SK-N-SH (cell line): ENCODE measurements at regions not wholly inside any gene's neighbourhood (a gene's known extent, or its start where the extent isn't known, plus 50 kb on each side); places are given as distances from the start of the nearest gene placed in this dataset.

Experiments used
- CTCF ChIA-PET: fragments of 300-600, 350-600 bp; formaldehyde crosslinking; extraction: SDS; loops from one replicate; lab custom pipeline; 2021; lab: Yijun Ruan, JAX
- POLR2A ChIA-PET: fragments of 350-600 bp; sonication (Branson Sonifier 250); formaldehyde crosslinking; extraction: SDS; loops from one replicate; lab custom pipeline; 2020; ENCODE audit warnings: antibody characterized with exemption, inconsistent platforms; lab: Yijun Ruan, JAX
- DNase-seq: peaks from one replicate; pipeline ENCODE4 v3.0.0; 2012
- H2AFZ ChIP-seq: fragments of 200-600 bp; sonication (generic); 2 replicates; pipeline ENCODE4 v1.8.1; 2016; ENCODE audit warnings: antibody characterized with exemption, mild to moderate bottlenecking, low read depth
- H3F3A ChIP-seq: fragments of 200-600 bp; sonication (generic); replicated peaks from 2 replicates; pipeline ENCODE3; 2016; ENCODE audit warnings: antibody characterized with exemption, mild to moderate bottlenecking; ENCODE audit not compliant: insufficient read depth
- H3K27ac ChIP-seq, 2 experiments: fragments of 200-500 bp in 1 of 2; fragments of 200-600 bp in 1 of 2; sonication (Bioruptor generic) in 1 of 2; sonication (generic), shearing (Covaris generic) in 1 of 2; 2 replicates each; pipeline versions ENCODE4 v1.5.1 to v1.6.1; 2014 to 2016; ENCODE audit warnings: low read depth in 2 of 2, inconsistent platforms in 1 of 2, low read length in 1 of 2, mild to moderate bottlenecking in 1 of 2, mixed read lengths in 1 of 2
- H3K27me3 ChIP-seq: fragments of 200-600 bp; sonication (generic), shearing (Covaris generic); 2 replicates; pipeline ENCODE4 v1.6.1; 2016; ENCODE audit warnings: mixed run types; ENCODE audit not compliant: insufficient read depth
- H3K36me3 ChIP-seq, 2 experiments: fragments of 200-500 bp in 1 of 2; fragments of 200-600 bp in 1 of 2; sonication (Bioruptor generic) in 1 of 2; sonication (generic) in 1 of 2; replicated peaks in 1 of 2; 2 replicates each; pipeline versions ENCODE3 to v1.5.1; 2014 to 2016; ENCODE audit warnings: low read length in 1 of 2, mild to moderate bottlenecking in 1 of 2; ENCODE audit not compliant: insufficient read depth in 2 of 2, control insufficient read depth in 1 of 2
- H3K4me1 ChIP-seq, 2 experiments: fragments of 200-500 bp in 1 of 2; fragments of 200-600 bp in 1 of 2; sonication (Bioruptor generic) in 1 of 2; sonication (generic), shearing (Covaris generic) in 1 of 2; 2 replicates each; pipeline versions ENCODE4 v1.5.1 to v1.6.1; 2014 to 2016; ENCODE audit warnings: low read depth in 1 of 2, low read length in 1 of 2, mixed run types in 1 of 2; ENCODE audit not compliant: insufficient read depth in 2 of 2, control insufficient read depth in 1 of 2
- H3K4me2 ChIP-seq: fragments of 200-600 bp; sonication (generic), shearing (Covaris generic); 2 replicates; pipeline ENCODE4 v1.6.1; 2017; ENCODE audit warnings: mixed run types
- H3K4me3 ChIP-seq, 2 experiments: fragments of 200-500 bp in 1 of 2; fragments of 200-600 bp in 1 of 2; sonication (Bioruptor generic) in 1 of 2; sonication (generic), shearing (Covaris generic) in 1 of 2; 2 replicates each; pipeline versions ENCODE4 v1.5.1 to v1.8.1; 2014 to 2016; ENCODE audit warnings: low read depth in 2 of 2, inconsistent platforms in 1 of 2, low read length in 1 of 2, mild to moderate bottlenecking in 1 of 2, mixed read lengths in 1 of 2, moderate library complexity in 1 of 2
- H3K79me2 ChIP-seq: fragments of 200-600 bp; sonication (generic); 2 replicates; pipeline ENCODE4 v1.8.1; 2017; ENCODE audit warnings: mild to moderate bottlenecking; ENCODE audit not compliant: insufficient read depth
- H3K9ac ChIP-seq: fragments of 200-600 bp; sonication (generic); 2 replicates; pipeline ENCODE4 v1.6.1; 2017; ENCODE audit warnings: mixed run types
- H3K9me2 ChIP-seq: fragments of 200-600 bp; sonication (generic); 2 replicates; pipeline ENCODE4 v1.6.1; 2017; ENCODE audit warnings: mixed run types
- H3K9me3 ChIP-seq: fragments of 200-600 bp; sonication (generic); 2 replicates; pipeline ENCODE4 v1.6.1; 2017; ENCODE audit warnings: mixed run types, mild to moderate bottlenecking, moderate library complexity
- H4K20me1 ChIP-seq: fragments of 200-600 bp; sonication (generic); 2 replicates; pipeline ENCODE4 v1.6.1; 2017; ENCODE audit warnings: mild to moderate bottlenecking, mixed run types; ENCODE audit not compliant: insufficient read depth
- CHD2 ChIP-seq: fragments of 150-350 bp; IDR thresholded peaks from 2 replicates; pipeline ENCODE4 v1.6.1; 2018; ENCODE audit warnings: low read length; ENCODE audit not compliant: partially characterized antibody
- EZH2phosphoT487 ChIP-seq: fragments of 200-600 bp; sonication (generic); IDR thresholded peaks from 2 replicates; pipeline ENCODE4 v1.6.1; 2017; ENCODE audit warnings: low read depth, mixed run types, mild to moderate bottlenecking, antibody characterized with exemption, moderate library complexity, borderline replicate concordance
- FOXM1 ChIP-seq: IDR thresholded peaks from 2 replicates; pipeline ENCODE4 v1.4.0; 2012; ENCODE audit warnings: low read depth, mild to moderate bottlenecking
- GABPA ChIP-seq: IDR thresholded peaks from 2 replicates; pipeline ENCODE4 v1.4.0; 2012; ENCODE audit warnings: low read depth, mild to moderate bottlenecking
- JUND ChIP-seq: IDR thresholded peaks from 2 replicates; pipeline ENCODE4 v1.4.0; 2012
- MXI1 ChIP-seq: IDR thresholded peaks from 2 replicates; pipeline ENCODE4 v1.6.1; 2012; ENCODE audit warnings: mild to moderate bottlenecking, low read depth, low read length, improper control_type of control experiment
- NRF1 ChIP-seq: IDR thresholded peaks from 2 replicates; pipeline ENCODE4 v1.6.1; 2012; ENCODE audit warnings: low read depth, mild to moderate bottlenecking, low read length
- RAD21 ChIP-seq: IDR thresholded peaks from 2 replicates; pipeline ENCODE4 v1.6.1; 2012; ENCODE audit warnings: mild to moderate bottlenecking, low read length
- RCOR1 ChIP-seq: fragments of 150-350 bp; IDR thresholded peaks from 2 replicates; pipeline ENCODE4 v1.6.1; 2017; ENCODE audit warnings: antibody characterized with exemption, low read length
- RXRA ChIP-seq: IDR thresholded peaks from 2 replicates; pipeline ENCODE4 v1.4.0; 2012; ENCODE audit warnings: low read depth, mild to moderate bottlenecking, borderline replicate concordance
- SIN3A ChIP-seq: IDR thresholded peaks from 2 replicates; pipeline ENCODE4 v1.6.1; 2012; ENCODE audit warnings: low read depth, mild to moderate bottlenecking, low read length, moderate library complexity, borderline replicate concordance
- SMC3 ChIP-seq: IDR thresholded peaks from 2 replicates; pipeline ENCODE4 v1.6.1; 2012; ENCODE audit warnings: low read depth, low read length, improper control_type of control experiment
- TAF1 ChIP-seq: IDR thresholded peaks from 2 replicates; pipeline ENCODE4 v1.6.1; 2012; ENCODE audit warnings: low read depth, mild to moderate bottlenecking, low read length, moderate library complexity, borderline replicate concordance
- TCF12 ChIP-seq: IDR thresholded peaks from 2 replicates; pipeline ENCODE4 v1.4.0; 2012
- YY1 ChIP-seq: IDR thresholded peaks from 2 replicates; pipeline ENCODE4 v1.4.0; 2012; ENCODE audit warnings: low read depth, mild to moderate bottlenecking
- WGBS: methylation state at CpG from one replicate; pipeline ENCODE4 v1.1.6; 2017; ENCODE audit warnings: low lambda C conversion rate; 5-methylcytosine and 5-hydroxymethylcytosine counted together
- TF ChIP-seq, protein P1 (sequence below): IDR thresholded peaks from 2 replicates; pipeline ENCODE4 v1.4.0; 2012; ENCODE audit warnings: low read depth, borderline replicate concordance
- TF ChIP-seq, protein P2 (sequence below): IDR thresholded peaks from 2 replicates; pipeline ENCODE4; 2012
- TF ChIP-seq, protein P3 (sequence below): fragments of 150-350 bp; IDR thresholded peaks from 2 replicates; pipeline ENCODE4 v1.6.1; 2017; ENCODE audit warnings: antibody characterized with exemption, low read length, low read depth, borderline replicate concordance
- TF ChIP-seq, protein P4 (sequence below): fragments of 200-600 bp; sonication (generic); IDR thresholded peaks from 2 replicates; pipeline ENCODE4 v1.6.1; 2017; ENCODE audit warnings: antibody characterized with exemption, mild to moderate bottlenecking, moderate library complexity

DNA sequence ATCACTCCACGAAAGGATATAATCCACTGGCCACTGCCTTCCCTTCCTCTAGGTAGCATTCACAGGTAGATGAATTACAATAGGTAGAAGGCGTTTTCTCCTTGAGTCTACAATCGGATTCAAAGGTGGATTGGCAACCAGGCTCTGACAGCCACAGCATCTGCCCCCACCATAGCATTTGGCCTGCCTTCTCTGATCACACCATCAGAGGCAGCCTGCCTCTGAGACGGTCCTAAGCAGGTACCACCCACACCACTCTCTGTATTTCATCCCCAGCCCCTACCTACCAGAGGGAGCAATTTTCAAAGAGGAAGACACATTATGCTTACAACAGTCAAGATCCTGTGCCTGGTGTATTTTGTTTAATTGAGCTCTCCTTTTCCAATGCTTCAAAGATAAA is 210.5 kb upstream of the SPTLC3 start:
- WGBS = 0% methylated on average over 4 of the region's 4 CpGs
- H3K27me3 ChIP-seq = no peaks in the 10 kb centered on the region
- no peaks in the 10 kb centered on the region for H3K79me2 ChIP-seq
- ChIA-PET CTCF (interaction anchor here (0.7 kb wide), 1 partner anchor 9 kb away, joined by 3 read pairs; no protein-coding TSS in a partner anchor), POLR2A (no interaction called here)
- no peak overlapping the region for H3K4me2 ChIP-seq
- TF ChIP-seq, protein P1, sequence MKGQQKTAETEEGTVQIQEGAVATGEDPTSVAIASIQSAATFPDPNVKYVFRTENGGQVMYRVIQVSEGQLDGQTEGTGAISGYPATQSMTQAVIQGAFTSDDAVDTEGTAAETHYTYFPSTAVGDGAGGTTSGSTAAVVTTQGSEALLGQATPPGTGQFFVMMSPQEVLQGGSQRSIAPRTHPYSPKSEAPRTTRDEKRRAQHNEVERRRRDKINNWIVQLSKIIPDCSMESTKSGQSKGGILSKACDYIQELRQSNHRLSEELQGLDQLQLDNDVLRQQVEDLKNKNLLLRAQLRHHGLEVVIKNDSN = no peak
- TF ChIP-seq MXI1 = no peak
- TF ChIP-seq EZH2phosphoT487 = no peak
- no peak for TF ChIP-seq TCF12
- TF ChIP-seq TAF1 = no peak
- TF ChIP-seq SMC3 = no peak
- no peak for TF ChIP-seq JUND
- TF ChIP-seq CHD2 = no peak
- no peak for TF ChIP-seq GABPA
- no peak for TF ChIP-seq RCOR1
- no peak overlapping the region for H3K9ac ChIP-seq
- H3K36me3 ChIP-seq = no peaks in the 10 kb centered on the region
- DNase-seq = no peak
- no peaks in the 10 kb centered on the region for H3F3A ChIP-seq
- H3K9me3 ChIP-seq = no peaks in the 10 kb centered on the region
- no peaks in the 10 kb centered on the region for H3K4me1 ChIP-seq
- H3K9me2 ChIP-seq = no peaks in the 10 kb centered on the region
- H3K27ac ChIP-seq = no peak overlapping the region
- no peak overlapping the region for H2AFZ ChIP-seq
- no peak overlapping the region for H3K4me3 ChIP-seq
- no peaks in the 10 kb centered on the region for H4K20me1 ChIP-seq

DNA sequence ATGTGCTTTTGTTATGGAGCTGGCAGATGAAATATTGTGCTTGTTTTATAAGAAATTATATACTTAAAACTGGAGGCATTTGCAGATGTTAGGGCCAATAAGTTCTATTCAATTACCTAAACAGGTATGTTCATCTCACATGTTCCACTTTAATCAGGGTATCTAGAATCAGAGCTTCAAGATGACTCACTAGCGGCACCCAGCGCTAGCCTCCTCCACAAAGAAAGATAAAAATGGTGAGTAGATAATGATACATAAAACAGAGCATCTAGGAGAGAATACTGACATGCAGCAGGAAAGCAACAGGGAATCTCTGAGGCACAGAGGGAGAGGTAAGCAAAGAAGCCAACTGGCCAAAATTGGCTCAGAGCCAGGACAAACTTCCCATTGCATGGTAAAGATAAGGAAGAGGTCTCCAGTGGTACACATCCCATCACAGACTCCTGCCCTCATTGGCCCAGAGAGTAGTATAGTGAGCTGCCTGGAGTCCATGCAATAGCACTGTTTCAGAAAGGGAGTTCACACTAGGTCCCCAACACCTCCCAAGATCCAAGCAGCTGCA is 200.7 kb upstream of the SPTLC3 start:
- Histone ChIP-seq H3K27ac (no peak overlapping the region), H3K4me1 (no peaks in the 10 kb centered on the region), H3K27me3 (no peaks in the 10 kb centered on the region), H3K9me2 (no peaks in the 10 kb centered on the region), H3F3A (no peaks in the 10 kb centered on the region)
- WGBS = 47% methylated on average over 2 of the region's 2 CpGs
- TF ChIP-seq RXRA (no peak), RAD21 (0 out of 2 replicates have a peak, but pooled peaks have one; percentile 2)
- TF ChIP-seq, all 33 proteins: peak for 1
- no peaks in the 10 kb centered on the region for H4K20me1 ChIP-seq
- ChIA-PET CTCF (no interaction called here), POLR2A (no interaction called here)
- DNase-seq = peak; percentile 6
- H3K36me3 ChIP-seq = no peaks in the 10 kb centered on the region
- H3K9ac ChIP-seq = no peak overlapping the region
- 0 out of 2 replicates have a peak, but pooled peaks cover 4% of the 10 kb centered on the region for H3K9me3 ChIP-seq
- no peak overlapping the region for H3K4me3 ChIP-seq
- H3K4me2 ChIP-seq = no peak overlapping the region
- no peak overlapping the region for H2AFZ ChIP-seq
- no peaks in the 10 kb centered on the region for H3K79me2 ChIP-seq

DNA sequence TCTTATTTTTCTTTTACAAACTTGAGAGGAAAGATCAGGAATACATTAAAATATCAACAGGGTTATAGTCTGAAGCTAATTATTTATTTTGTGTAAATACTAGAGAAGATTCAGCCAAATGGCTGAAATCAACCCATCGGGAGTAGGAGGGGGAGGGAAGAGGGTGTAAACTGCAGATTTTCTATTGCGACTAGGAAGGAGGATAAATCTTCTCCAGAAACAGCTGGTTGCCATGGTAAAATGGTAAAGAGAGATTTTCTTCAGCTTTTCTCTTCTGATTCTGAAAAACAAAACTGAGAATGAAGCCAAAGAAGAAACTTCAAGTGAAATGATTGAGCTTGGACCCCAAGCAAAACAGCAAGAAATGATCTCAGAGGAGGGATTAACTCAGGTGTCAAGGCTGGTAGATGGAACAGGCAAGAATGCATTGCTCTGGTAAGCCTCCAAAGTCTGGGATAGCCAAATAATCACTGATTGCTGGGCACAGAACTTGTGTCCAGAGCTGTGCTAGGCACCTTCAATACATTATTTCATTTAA is 193.5 kb upstream of the SPTLC3 start:
- Histone ChIP-seq H3K4me1 (no peaks in the 10 kb centered on the region), H3K4me2 (no peak overlapping the region), H3K4me3 (no peak overlapping the region), H3K27ac (no peak overlapping the region), H3K36me3 (no peaks in the 10 kb centered on the region), H3K27me3 (no peaks in the 10 kb centered on the region), H3K79me2 (no peaks in the 10 kb centered on the region), H3F3A (no peaks in the 10 kb centered on the region), H4K20me1 (no peaks in the 10 kb centered on the region), H3K9me2 (no peaks in the 10 kb centered on the region), H2AFZ (no peak overlapping the region), H3K9ac (no peak overlapping the region), H3K9me3 (0 out of 2 replicates have a peak, but pooled peaks cover 4% of the 10 kb centered on the region)
- CTCF ChIA-PET = interaction anchor here (0.6 kb wide), 1 partner anchor 54 kb away, joined by 3 read pairs; no protein-coding TSS in a partner anchor
- POLR2A ChIA-PET = no interaction called here
- 16% methylated on average over 2 of the region's 2 CpGs for WGBS
- DNase-seq = no peak
- TF ChIP-seq, protein P2, sequence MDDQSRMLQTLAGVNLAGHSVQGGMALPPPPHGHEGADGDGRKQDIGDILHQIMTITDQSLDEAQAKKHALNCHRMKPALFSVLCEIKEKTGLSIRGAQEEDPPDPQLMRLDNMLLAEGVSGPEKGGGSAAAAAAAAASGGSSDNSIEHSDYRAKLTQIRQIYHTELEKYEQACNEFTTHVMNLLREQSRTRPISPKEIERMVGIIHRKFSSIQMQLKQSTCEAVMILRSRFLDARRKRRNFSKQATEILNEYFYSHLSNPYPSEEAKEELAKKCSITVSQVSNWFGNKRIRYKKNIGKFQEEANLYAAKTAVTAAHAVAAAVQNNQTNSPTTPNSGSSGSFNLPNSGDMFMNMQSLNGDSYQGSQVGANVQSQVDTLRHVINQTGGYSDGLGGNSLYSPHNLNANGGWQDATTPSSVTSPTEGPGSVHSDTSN = no peak
- TF ChIP-seq, protein P3, sequence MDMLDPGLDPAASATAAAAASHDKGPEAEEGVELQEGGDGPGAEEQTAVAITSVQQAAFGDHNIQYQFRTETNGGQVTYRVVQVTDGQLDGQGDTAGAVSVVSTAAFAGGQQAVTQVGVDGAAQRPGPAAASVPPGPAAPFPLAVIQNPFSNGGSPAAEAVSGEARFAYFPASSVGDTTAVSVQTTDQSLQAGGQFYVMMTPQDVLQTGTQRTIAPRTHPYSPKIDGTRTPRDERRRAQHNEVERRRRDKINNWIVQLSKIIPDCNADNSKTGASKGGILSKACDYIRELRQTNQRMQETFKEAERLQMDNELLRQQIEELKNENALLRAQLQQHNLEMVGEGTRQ = no peak
- TF ChIP-seq YY1 (no peak), FOXM1 (no peak), NRF1 (no peak), MXI1 (no peak), RAD21 (no peak), SIN3A (no peak)
- TF ChIP-seq, protein P4, sequence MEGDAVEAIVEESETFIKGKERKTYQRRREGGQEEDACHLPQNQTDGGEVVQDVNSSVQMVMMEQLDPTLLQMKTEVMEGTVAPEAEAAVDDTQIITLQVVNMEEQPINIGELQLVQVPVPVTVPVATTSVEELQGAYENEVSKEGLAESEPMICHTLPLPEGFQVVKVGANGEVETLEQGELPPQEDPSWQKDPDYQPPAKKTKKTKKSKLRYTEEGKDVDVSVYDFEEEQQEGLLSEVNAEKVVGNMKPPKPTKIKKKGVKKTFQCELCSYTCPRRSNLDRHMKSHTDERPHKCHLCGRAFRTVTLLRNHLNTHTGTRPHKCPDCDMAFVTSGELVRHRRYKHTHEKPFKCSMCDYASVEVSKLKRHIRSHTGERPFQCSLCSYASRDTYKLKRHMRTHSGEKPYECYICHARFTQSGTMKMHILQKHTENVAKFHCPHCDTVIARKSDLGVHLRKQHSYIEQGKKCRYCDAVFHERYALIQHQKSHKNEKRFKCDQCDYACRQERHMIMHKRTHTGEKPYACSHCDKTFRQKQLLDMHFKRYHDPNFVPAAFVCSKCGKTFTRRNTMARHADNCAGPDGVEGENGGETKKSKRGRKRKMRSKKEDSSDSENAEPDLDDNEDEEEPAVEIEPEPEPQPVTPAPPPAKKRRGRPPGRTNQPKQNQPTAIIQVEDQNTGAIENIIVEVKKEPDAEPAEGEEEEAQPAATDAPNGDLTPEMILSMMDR = no peak
